IMR-90 (cell line): ENCODE measurements at regions not wholly inside any gene's neighbourhood (a gene's known extent, or its start where the extent isn't known, plus 50 kb on each side); places are given as distances from the start of the nearest gene placed in this dataset.

Experiments used
- ATAC-seq: fragments of 200-7000 bp; cut with Tn5 transposase; 2 replicates; pipeline ENCODE4 v1.9.1; 2020; ENCODE audit warnings: low read depth, mild to moderate bottlenecking, moderate library complexity
- BruUV-seq: library from RNA; stranded (reverse); fragments of 400-500 nt; replicated peaks from 2 replicates; lab custom pipeline; 2021; lab: Mats Ljungman, UMichigan
- CTCF ChIA-PET: fragments of 300-600 bp; formaldehyde crosslinking; extraction: SDS; loops from one replicate; lab custom pipeline; 2021; ENCODE audit warnings: antibody characterized with exemption; lab: Yijun Ruan, JAX
- POLR2A ChIA-PET: fragments of 300-600 bp; sonication (Branson Sonifier 250); formaldehyde crosslinking; loops from one replicate; lab custom pipeline; 2022; ENCODE audit warnings: antibody characterized with exemption; ENCODE audit not compliant: unreplicated experiment; lab: Charles Lee
- DNase-seq: peaks from one replicate; pipeline ENCODE4 v3.0.0; 2013
- H2AFZ ChIP-seq: replicated peaks from 2 replicates; pipeline ENCODE3; 2013; ENCODE audit warnings: low read length, mild to moderate bottlenecking; ENCODE audit not compliant: poor library complexity
- H2AK5ac ChIP-seq: 2 replicates; pipeline ENCODE4 v1.6.1; 2013; ENCODE audit warnings: low read depth, low read length, inconsistent platforms
- H2AK9ac ChIP-seq: replicated peaks from 2 replicates; pipeline ENCODE3; 2013; ENCODE audit warnings: mild to moderate bottlenecking, low read depth, low read length, moderate library complexity; ENCODE audit not compliant: poor library complexity
- H2BK120ac ChIP-seq: 2 replicates; pipeline ENCODE4 v1.6.1; 2013; ENCODE audit warnings: low read depth, low read length, inconsistent platforms
- H2BK15ac ChIP-seq: 3 replicates; pipeline ENCODE4 v1.6.1; 2013; ENCODE audit warnings: low read depth, low read length, inconsistent platforms
- H2BK20ac ChIP-seq: 2 replicates; pipeline ENCODE4 v1.6.1; 2013; ENCODE audit warnings: low read depth, mild to moderate bottlenecking, inconsistent platforms, low read length, moderate library complexity
- H2BK5ac ChIP-seq: 2 replicates; pipeline ENCODE4 v1.6.1; 2013; ENCODE audit warnings: mild to moderate bottlenecking, low read depth, low read length, inconsistent platforms; ENCODE audit not compliant: poor library complexity, severe bottlenecking
- H3K14ac ChIP-seq: replicated peaks from 2 replicates; pipeline ENCODE4 v1.6.1; 2013; ENCODE audit warnings: low read depth, low read length, inconsistent platforms
- H3K18ac ChIP-seq: 2 replicates; pipeline ENCODE4 v1.6.1; 2013; ENCODE audit warnings: low read depth, low read length, control low read depth
- H3K23ac ChIP-seq: 2 replicates; pipeline ENCODE4 v1.6.1; 2013; ENCODE audit warnings: low read depth, low read length, inconsistent platforms
- H3K27ac ChIP-seq: 2 replicates; pipeline ENCODE4 v1.5.1; 2013; ENCODE audit warnings: mild to moderate bottlenecking, control low read depth, low read length; ENCODE audit not compliant: insufficient read depth
- H3K27me3 ChIP-seq: 2 replicates; pipeline ENCODE4 v1.6.1; 2013; ENCODE audit warnings: low read length; ENCODE audit not compliant: control insufficient read depth, insufficient read depth
- H3K36me3 ChIP-seq: 2 replicates; pipeline ENCODE4 v1.6.1; 2013; ENCODE audit warnings: low read length, mixed read lengths; ENCODE audit not compliant: control insufficient read depth, insufficient read depth
- H3K4ac ChIP-seq: 2 replicates; pipeline ENCODE4 v1.6.1; 2013; ENCODE audit warnings: low read depth, low read length, inconsistent platforms
- H3K4me1 ChIP-seq: 2 replicates; pipeline ENCODE4 v1.6.1; 2013; ENCODE audit warnings: low read length, mixed read lengths; ENCODE audit not compliant: control insufficient read depth, insufficient read depth
- H3K4me2 ChIP-seq: 2 replicates; pipeline ENCODE4 v1.6.1; 2013; ENCODE audit warnings: low read depth, mild to moderate bottlenecking, control low read depth, low read length, moderate library complexity
- H3K4me3 ChIP-seq: 2 replicates; pipeline ENCODE4 v1.5.1; 2013; ENCODE audit warnings: low read depth, mild to moderate bottlenecking, control low read depth, low read length, moderate library complexity; ENCODE audit not compliant: insufficient read depth
- H3K56ac ChIP-seq: 2 replicates; pipeline ENCODE4 v1.6.1; 2013; ENCODE audit warnings: low read length, inconsistent platforms; ENCODE audit not compliant: insufficient read depth; ENCODE audit errors: extremely low read depth
- H3K79me1 ChIP-seq, 2 experiments: 2 replicates each; pipeline ENCODE4 v1.6.1; 2013; ENCODE audit warnings: low read length in 2 of 2, inconsistent platforms in 1 of 2, low read depth in 1 of 2
- H3K9ac ChIP-seq: 2 replicates; pipeline ENCODE4 v1.6.1; 2013; ENCODE audit warnings: low read depth, low read length, control low read depth
- H3K9me1 ChIP-seq: 2 replicates; pipeline ENCODE4 v1.6.1; 2013; ENCODE audit warnings: low read length, inconsistent platforms; ENCODE audit not compliant: insufficient read depth
- H3K9me3 ChIP-seq: 2 replicates; pipeline ENCODE4 v1.6.1; 2013; ENCODE audit warnings: low read length; ENCODE audit not compliant: control insufficient read depth, insufficient read depth
- H4K20me1 ChIP-seq: 2 replicates; pipeline ENCODE4 v1.6.1; 2013; ENCODE audit warnings: low read length, inconsistent platforms; ENCODE audit not compliant: insufficient read depth
- H4K5ac ChIP-seq: 2 replicates; pipeline ENCODE4 v1.6.1; 2013; ENCODE audit warnings: mild to moderate bottlenecking, low read depth, low read length, control low read depth
- H4K8ac ChIP-seq, 2 experiments: 2 replicates each; pipeline ENCODE4 v1.6.1; 2013; ENCODE audit warnings: low read depth in 2 of 2, low read length in 2 of 2, control low read depth in 1 of 2, inconsistent platforms in 1 of 2
- H4K91ac ChIP-seq: 2 replicates; pipeline ENCODE4 v1.6.1; 2013; ENCODE audit warnings: low read depth, low read length, inconsistent platforms; ENCODE audit not compliant: insufficient read depth
- CEBPB ChIP-seq: IDR thresholded peaks from 2 replicates; pipeline ENCODE4 v1.6.1; 2012; ENCODE audit warnings: low read depth, low read length, improper control_type of control experiment
- POLR2A ChIP-seq: IDR thresholded peaks from 2 replicates; pipeline ENCODE4 v1.6.1; 2012; ENCODE audit warnings: mild to moderate bottlenecking, low read depth, low read length
- SMC3 ChIP-seq: fragments of 150-350 bp; IDR thresholded peaks from 2 replicates; pipeline ENCODE4 v1.6.1; 2016; ENCODE audit warnings: low read depth, mild to moderate bottlenecking, antibody characterized with exemption, low read length, moderate library complexity
- WGBS, 2 experiments: methylation state at CpG; one replicate each; pipeline versions ENCODE4 v1.1.5 to v1.1.7; 2013; ENCODE audit warnings: missing lambda C conversion rate in 2 of 2; ENCODE audit not compliant: insufficient read length in 1 of 2; ENCODE audit errors: extremely low coverage in 2 of 2; 5-methylcytosine and 5-hydroxymethylcytosine counted together
- dilution Hi-C: fragments of 300-500 bp; cut with HindIII; formaldehyde crosslinking; loops from one replicate; pipeline ENCODE4 v1.14.3; 2018; ENCODE audit warnings: low sequenced_read_pairs; ENCODE audit not compliant: unreplicated experiment
- in situ Hi-C: fragments of 300-500 bp; cut with MboI; formaldehyde crosslinking; loops from 3 replicates; pipeline ENCODE4 v1.14.3; 2019; ENCODE audit warnings: low sequenced_read_pairs, inconsistent platforms, mixed read lengths
- intact Hi-C: fragments of 100-400 bp; cut with micrococcal nuclease; formaldehyde crosslinking; loops from 2 replicates; pipeline ENCODE4 v1.10.0; 2022

DNA sequence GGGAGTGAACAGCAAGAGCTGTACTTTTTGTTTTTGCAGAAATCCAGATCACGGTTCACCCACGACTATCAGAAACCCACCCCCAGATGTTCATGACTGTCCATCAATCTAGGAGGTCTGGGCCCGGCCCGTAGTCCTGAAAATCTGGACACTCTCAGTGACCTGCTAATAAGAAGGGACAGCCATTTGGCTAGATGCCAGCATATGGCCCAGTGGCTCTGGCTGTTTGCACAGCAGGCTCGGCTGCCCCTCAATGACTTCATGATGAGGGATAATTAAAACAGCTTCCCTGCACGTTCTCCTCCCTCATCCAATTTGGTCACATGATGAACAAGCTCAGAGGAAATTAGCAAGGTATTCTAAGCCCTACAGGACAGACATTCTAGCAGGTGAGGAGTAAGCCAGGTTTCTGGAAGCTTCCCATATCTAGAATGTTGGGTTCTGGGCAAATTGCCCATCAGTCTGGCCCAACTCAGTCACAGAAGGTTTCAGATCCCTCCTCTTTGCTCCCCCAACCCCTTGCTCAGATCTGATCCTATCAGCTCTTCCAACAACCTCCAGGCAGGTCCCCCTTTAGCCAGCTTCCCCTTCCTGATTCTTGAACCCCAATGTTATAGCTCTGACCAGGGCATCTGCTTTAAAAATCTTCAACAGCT is 397.3 kb downstream of the SHANK2 start:
- Histone ChIP-seq H4K8ac (no peak overlapping the region), H3K14ac (no peak overlapping the region), H4K5ac (no peak overlapping the region), H3K27me3 (no peaks in the 10 kb centered on the region; the same call in 1 of the 2 replicates), H3K56ac (no peak overlapping the region), H3K4me1 (no peaks in the 10 kb centered on the region), H3K9ac (no peak overlapping the region), H2AK9ac (no peak overlapping the region), H3K23ac (no peak overlapping the region), H2BK120ac (no peak overlapping the region), H3K18ac (no peak overlapping the region), H2BK5ac (no peak overlapping the region), H3K4me3 (no peak overlapping the region), H3K9me3 (peaks cover 3% of the 10 kb centered on the region), H2AFZ (no peak overlapping the region), H3K4ac (no peak overlapping the region), H2AK5ac (no peak overlapping the region), H3K27ac (no peak overlapping the region), H2BK15ac (no peak overlapping the region), H3K9me1 (no peaks in the 10 kb centered on the region), H3K4me2 (no peak overlapping the region), H4K20me1 (no peaks in the 10 kb centered on the region; the same call in 1 of the 2 replicates), H4K91ac (no peak overlapping the region), H2BK20ac (no peak overlapping the region), H3K36me3 (no peaks in the 10 kb centered on the region; the same call in 1 of the 2 replicates), H3K79me1 (no peaks in the 10 kb centered on the region)
- dilution Hi-C loops (no loop called here), in situ Hi-C loops (no loop called here), intact Hi-C loops (no loop called here)
- no TSS peak for BruUV-seq
- ATAC-seq (no peak), DNase-seq (no peak)
- TF ChIP-seq POLR2A (no peak), CEBPB (no peak), SMC3 (no peak)
- ChIA-PET CTCF (no interaction called here), POLR2A (no interaction called here)
- no CpG with 5 or more reads among the region's 6 CpGs for WGBS, 2 experiments
